ENCODE measurements at regions not wholly inside any gene's neighbourhood (a gene's known extent, or its start where the extent isn't known, plus 50 kb on each side); places are given as distances from the start of the nearest gene placed in this dataset.

DNA sequence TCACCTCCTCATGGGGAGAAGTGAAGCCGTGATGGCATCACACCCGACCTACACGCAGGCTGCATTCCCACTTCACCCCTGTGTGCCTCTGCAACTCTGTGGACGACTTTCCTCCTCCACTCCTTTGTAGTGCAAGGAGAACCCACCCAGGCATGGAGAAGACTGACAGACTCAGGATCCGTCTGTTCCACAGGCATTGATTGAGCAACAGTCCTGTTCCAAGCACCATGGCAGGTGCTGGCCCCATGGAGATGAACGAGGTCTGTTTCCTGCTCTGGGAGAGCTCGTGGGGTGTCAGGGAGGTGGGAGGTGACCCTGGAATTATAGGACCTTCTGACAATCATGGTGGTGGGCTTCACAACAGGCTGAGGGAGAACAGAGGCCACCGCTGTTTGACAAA lies 284.7 kb upstream of the HDAC4 start:
- H3K36me3 ChIP-seq = no peaks in the 10 kb centered on the region
- TF ChIP-seq EP300 (IDR thresholded peaks at IDR 0.05) = no peak
- no peak for TF ChIP-seq POLR2AphosphoS5 (IDR thresholded peaks at IDR 0.05)
- no peak for TF ChIP-seq POLR2A (IDR thresholded peaks at IDR 0.05)
- TF ChIP-seq, protein P1, sequence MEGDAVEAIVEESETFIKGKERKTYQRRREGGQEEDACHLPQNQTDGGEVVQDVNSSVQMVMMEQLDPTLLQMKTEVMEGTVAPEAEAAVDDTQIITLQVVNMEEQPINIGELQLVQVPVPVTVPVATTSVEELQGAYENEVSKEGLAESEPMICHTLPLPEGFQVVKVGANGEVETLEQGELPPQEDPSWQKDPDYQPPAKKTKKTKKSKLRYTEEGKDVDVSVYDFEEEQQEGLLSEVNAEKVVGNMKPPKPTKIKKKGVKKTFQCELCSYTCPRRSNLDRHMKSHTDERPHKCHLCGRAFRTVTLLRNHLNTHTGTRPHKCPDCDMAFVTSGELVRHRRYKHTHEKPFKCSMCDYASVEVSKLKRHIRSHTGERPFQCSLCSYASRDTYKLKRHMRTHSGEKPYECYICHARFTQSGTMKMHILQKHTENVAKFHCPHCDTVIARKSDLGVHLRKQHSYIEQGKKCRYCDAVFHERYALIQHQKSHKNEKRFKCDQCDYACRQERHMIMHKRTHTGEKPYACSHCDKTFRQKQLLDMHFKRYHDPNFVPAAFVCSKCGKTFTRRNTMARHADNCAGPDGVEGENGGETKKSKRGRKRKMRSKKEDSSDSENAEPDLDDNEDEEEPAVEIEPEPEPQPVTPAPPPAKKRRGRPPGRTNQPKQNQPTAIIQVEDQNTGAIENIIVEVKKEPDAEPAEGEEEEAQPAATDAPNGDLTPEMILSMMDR (IDR thresholded peaks at IDR 0.05) = no peak
- H3K4me1 ChIP-seq = no peaks in the 10 kb centered on the region
- H3K27ac ChIP-seq = no peak overlapping the region
- H3K4me3 ChIP-seq = no peak overlapping the region
- peaks cover 0 to 14% (median 11%) of the 10 kb centered on the region in 4 donors for H3K9me3 ChIP-seq
- H3K27me3 ChIP-seq = peaks cover 0 to 52% (median 6%) of the 10 kb centered on the region in 3 donors
- no peak for DNase-seq
- 71 to 79% (median 78%) methylated on average over 8 of the region's 8 CpGs for WGBS, 5 donors
- intact Hi-C loops (cut with DNase I; ENCODE audit: low total_unique reads) = no loop called here

GRCh38 chr2:239684996-239685395 lies 284.2 kb upstream of the HDAC4 start:
- Histone ChIP-seq H3K27ac (no peak overlapping the region), H3K36me3 (no peaks in the 10 kb centered on the region), H3K4me1 (no peaks in the 10 kb centered on the region), H3K9me3 (peaks cover 0 to 14% (median 11%) of the 10 kb centered on the region in 4 donors), H3K4me3 (no peak overlapping the region), H3K27me3 (peaks cover 0 to 49% (median 6%) of the 10 kb centered on the region in 3 donors)
- 81 to 90% (median 83%) methylated on average over 4 of the region's 4 CpGs for WGBS, 5 donors
- TF ChIP-seq POLR2A (IDR thresholded peaks at IDR 0.05) (no peak), EP300 (IDR thresholded peaks at IDR 0.05) (no peak), POLR2AphosphoS5 (IDR thresholded peaks at IDR 0.05) (no peak)
- TF ChIP-seq, protein P1 (IDR thresholded peaks at IDR 0.05) = no peak
- intact Hi-C loops (cut with DNase I; ENCODE audit: low total_unique reads) = no loop called here
- DNase-seq = no peak

- WGBS, 5 donors = 72 to 93% (median 84%) methylated on average over 6 of the region's 6 CpGs
- Histone ChIP-seq H3K9me3 (peaks cover 0 to 14% (median 11%) of the 10 kb centered on the region in 4 donors), H3K4me3 (no peak overlapping the region), H3K27ac (no peak overlapping the region), H3K4me1 (no peaks in the 10 kb centered on the region), H3K27me3 (peaks cover 0 to 49% (median 6%) of the 10 kb centered on the region in 3 donors), H3K36me3 (no peaks in the 10 kb centered on the region)
- intact Hi-C loops (cut with DNase I; ENCODE audit: low total_unique reads) = no loop called here
- no peak for DNase-seq
- TF ChIP-seq POLR2AphosphoS5 (IDR thresholded peaks at IDR 0.05) (no peak), POLR2A (IDR thresholded peaks at IDR 0.05) (no peak), EP300 (IDR thresholded peaks at IDR 0.05) (no peak)
- TF ChIP-seq, protein P1 (IDR thresholded peaks at IDR 0.05) = no peak
These were observed 283.5 kb upstream of the HDAC4 start for GRCh38 chr2:239684271-239684810.

DNA sequence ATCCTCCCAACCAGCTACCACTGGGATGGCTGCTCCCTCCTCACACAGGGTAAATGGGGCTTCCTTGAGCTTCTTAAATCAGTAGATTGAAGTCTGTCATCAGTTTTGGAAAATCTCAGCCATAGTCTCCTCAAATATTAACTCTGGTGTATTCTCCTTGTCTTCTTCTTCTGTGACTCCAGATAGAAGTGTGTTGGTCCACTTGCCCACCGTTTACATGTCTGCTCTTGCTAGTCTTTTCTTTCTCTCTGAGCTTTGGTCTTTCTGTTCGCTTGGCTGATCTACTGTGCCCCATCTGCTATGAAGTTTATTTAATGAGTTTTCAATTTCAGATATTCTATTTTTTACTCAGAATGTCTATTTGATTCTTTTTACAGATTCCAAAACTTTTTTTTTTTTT lies 281.7 kb upstream of the HDAC4 start:
- no peak overlapping the region for H3K27ac ChIP-seq
- H3K9me3 ChIP-seq = peaks cover 0 to 14% (median 11%) of the 10 kb centered on the region in 4 donors
- DNase-seq = no peak
- H3K4me3 ChIP-seq = no peak overlapping the region
- no peaks in the 10 kb centered on the region for H3K4me1 ChIP-seq
- WGBS, 5 donors = 86 to 95% (median 91%) methylated on average over 2 of the region's 2 CpGs
- H3K36me3 ChIP-seq = no peaks in the 10 kb centered on the region
- TF ChIP-seq, protein P1 (IDR thresholded peaks at IDR 0.05) = no peak
- TF ChIP-seq POLR2AphosphoS5 (IDR thresholded peaks at IDR 0.05) = no peak
- TF ChIP-seq EP300 (IDR thresholded peaks at IDR 0.05) = no peak
- TF ChIP-seq POLR2A (IDR thresholded peaks at IDR 0.05) = no peak
- peaks cover 0 to 47% (median 6%) of the 10 kb centered on the region in 3 donors for H3K27me3 ChIP-seq
- intact Hi-C loops (cut with DNase I; ENCODE audit: low total_unique reads) = no loop called here

Data from stomach (tissue), 8 donors.